ENCODE measurements at regions not wholly inside any gene's neighbourhood (a gene's known extent, or its start where the extent isn't known, plus 50 kb on each side); places are given as distances from the start of the nearest gene placed in this dataset.
"Not testable (repeated sequence)": the region's sequence is repeated elsewhere in the genome, so short reads cannot be mapped to it uniquely, and the experiment has no call there.

- peak; percentile 6 for DNase-seq
Observed at GRCh38 chr6:82118150-82118562, 129.4 kb downstream of the IBTK start.

- DNase-seq, result no peak
Observed at GRCh38 chr6:82114748-82115147, 132.8 kb downstream of the IBTK start.

GRCh38 chr6:82113231-82113630 lies 134.3 kb downstream of the IBTK start:
- DNase-seq, result no peak

GRCh38 chr6:82111818-82112217 lies 135.7 kb downstream of the IBTK start:
- no peak for DNase-seq

GRCh38 chr6:82111114-82111513 lies 136.4 kb downstream of the IBTK start:
- no peak for DNase-seq

- not testable (repeated sequence) for DNase-seq
Observed at GRCh38 chr6:82103171-82103570, 144.4 kb downstream of the IBTK start.

- DNase-seq, result not testable (repeated sequence)
Observed at GRCh38 chr6:82101374-82102114, 146.0 kb downstream of the IBTK start.

- not testable (repeated sequence) for DNase-seq
Observed at GRCh38 chr6:82100763-82101162, 146.8 kb downstream of the IBTK start.

GRCh38 chr6:82097676-82098075 lies 149.9 kb downstream of the IBTK start:
- DNase-seq, result no peak

GRCh38 chr6:82095091-82095490 lies 152.5 kb downstream of the IBTK start:
- DNase-seq, result no peak

GRCh38 chr6:82094166-82094806 lies 153.3 kb downstream of the IBTK start:
- no peak for DNase-seq

GRCh38 chr6:82088978-82089771 lies 158.4 kb downstream of the IBTK start:
- no peak for DNase-seq

GRCh38 chr6:82086944-82087343 lies 160.6 kb downstream of the IBTK start:
- no peak for DNase-seq

GRCh38 chr6:82085701-82086100 lies 161.8 kb downstream of the IBTK start:
- no peak for DNase-seq

- DNase-seq, result no peak
Observed at GRCh38 chr6:82084324-82084920, 163.1 kb downstream of the IBTK start.

- DNase-seq, result peak; percentile 58
Observed at GRCh38 chr6:82083646-82084045, 163.9 kb downstream of the IBTK start.

GRCh38 chr6:82080767-82081166 lies 166.8 kb downstream of the IBTK start:
- peak; percentile 25 for DNase-seq

GRCh38 chr6:82078286-82078908 lies 169.1 kb downstream of the IBTK start:
- DNase-seq, result no peak

GRCh38 chr6:82076916-82077315 lies 170.6 kb downstream of the IBTK start:
- DNase-seq, result peak; percentile 32

- DNase-seq, result no peak
Observed at GRCh38 chr6:82074556-82074955, 173.0 kb downstream of the IBTK start.

GRCh38 chr6:82073484-82073883 lies 174.1 kb downstream of the IBTK start:
- no peak for DNase-seq

- peak; percentile 87 for DNase-seq
Observed at GRCh38 chr6:82072751-82073150, 174.8 kb downstream of the IBTK start.

- no peak for DNase-seq
Observed at GRCh38 chr6:82072121-82072521, 175.4 kb downstream of the IBTK start.

Data from fibroblast of skin of right biceps (primary cell).